GM12878 (cell line): ENCODE measurements at regions not wholly inside any gene's neighbourhood (a gene's known extent, or its start where the extent isn't known, plus 50 kb on each side); places are given as distances from the start of the nearest gene placed in this dataset.

Experiments used
- EED ChIP-seq: sonication (generic); IDR thresholded peaks from 2 replicates; pipeline ENCODE4 v1.6.1; 2016; ENCODE audit warnings: antibody characterized with exemption, low read depth
- TF ChIP-seq, protein P1 (sequence below), 3 experiments: IDR thresholded peaks in 2 of 3; conservative IDR thresholded peaks in 1 of 3; 2 replicates each; pipeline ENCODE4 v1.5.1; 2011; ENCODE audit warnings: low read depth in 3 of 3, low read length in 3 of 3, mild to moderate bottlenecking in 3 of 3, control low read depth in 2 of 3, moderate library complexity in 2 of 3, inconsistent platforms in 1 of 3, mixed read lengths in 1 of 3; ENCODE audit not compliant: control insufficient read depth in 2 of 3, insufficient read depth in 1 of 3; ENCODE audit errors: extremely low read depth in 1 of 3

DNA sequence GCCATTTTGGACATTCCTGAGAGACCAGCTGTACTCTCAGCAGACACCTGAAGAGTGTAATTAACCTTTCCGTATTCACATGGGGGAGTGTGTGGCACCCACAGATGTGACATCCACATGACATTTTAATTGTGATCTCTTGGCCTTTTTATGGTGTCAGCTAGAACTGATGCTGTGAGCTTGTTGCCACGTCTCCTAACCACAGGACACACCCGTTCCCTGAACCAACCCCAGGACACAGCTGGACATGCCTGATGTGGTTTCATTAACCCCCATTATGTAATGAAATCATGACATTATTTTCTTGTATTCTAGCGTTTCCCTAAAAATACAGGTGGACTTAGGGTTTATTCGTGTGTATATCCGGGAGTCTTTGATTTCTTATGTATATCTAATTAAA lies 1036.1 kb downstream of the TMEM121 start:
- TF ChIP-seq, protein P1, sequence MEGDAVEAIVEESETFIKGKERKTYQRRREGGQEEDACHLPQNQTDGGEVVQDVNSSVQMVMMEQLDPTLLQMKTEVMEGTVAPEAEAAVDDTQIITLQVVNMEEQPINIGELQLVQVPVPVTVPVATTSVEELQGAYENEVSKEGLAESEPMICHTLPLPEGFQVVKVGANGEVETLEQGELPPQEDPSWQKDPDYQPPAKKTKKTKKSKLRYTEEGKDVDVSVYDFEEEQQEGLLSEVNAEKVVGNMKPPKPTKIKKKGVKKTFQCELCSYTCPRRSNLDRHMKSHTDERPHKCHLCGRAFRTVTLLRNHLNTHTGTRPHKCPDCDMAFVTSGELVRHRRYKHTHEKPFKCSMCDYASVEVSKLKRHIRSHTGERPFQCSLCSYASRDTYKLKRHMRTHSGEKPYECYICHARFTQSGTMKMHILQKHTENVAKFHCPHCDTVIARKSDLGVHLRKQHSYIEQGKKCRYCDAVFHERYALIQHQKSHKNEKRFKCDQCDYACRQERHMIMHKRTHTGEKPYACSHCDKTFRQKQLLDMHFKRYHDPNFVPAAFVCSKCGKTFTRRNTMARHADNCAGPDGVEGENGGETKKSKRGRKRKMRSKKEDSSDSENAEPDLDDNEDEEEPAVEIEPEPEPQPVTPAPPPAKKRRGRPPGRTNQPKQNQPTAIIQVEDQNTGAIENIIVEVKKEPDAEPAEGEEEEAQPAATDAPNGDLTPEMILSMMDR (IDR thresholded peaks at IDR 0.05 in 2 of 3, conservative IDR thresholded peaks at IDR 0.05 in 1 of 3; ENCODE audit: control insufficient read depth in 2 of 3, extremely low read depth in 1 of 3, insufficient read depth in 1 of 3, low read depth in 3 of 3, low read length in 3 of 3), result no peak
- no peak for TF ChIP-seq EED
